HG02973 (cell line): ENCODE measurements at regions not wholly inside any gene's neighbourhood (a gene's known extent, or its start where the extent isn't known, plus 50 kb on each side); places are given as distances from the start of the nearest gene placed in this dataset.

Experiments used
- ATAC-seq: cut with Tn5 transposase; IDR thresholded peaks from one replicate; pipeline ENCODE4 v1.9.1; 2021; ENCODE audit warnings: moderate library complexity; ENCODE audit not compliant: unreplicated experiment

DNA sequence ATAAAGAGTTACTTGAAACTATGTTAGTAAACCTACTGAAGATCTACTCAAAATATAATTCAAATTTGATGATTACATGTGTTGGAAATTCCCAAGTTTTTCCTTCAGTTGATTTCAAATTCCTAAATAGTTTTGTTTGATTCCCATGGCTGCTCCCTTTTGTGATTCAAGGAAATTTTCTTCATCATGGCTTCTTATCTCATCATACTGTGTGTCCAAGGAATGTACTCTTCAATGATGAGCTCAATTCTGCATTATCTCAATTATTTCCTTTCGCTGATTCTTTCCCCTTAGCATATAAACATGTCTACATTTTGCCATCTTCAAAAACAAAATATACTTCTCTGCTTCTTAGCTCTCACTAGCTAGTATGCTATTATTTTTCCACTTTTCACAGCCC is 460.4 kb upstream of the NAALADL2 start:
- no peak for ATAC-seq

DNA sequence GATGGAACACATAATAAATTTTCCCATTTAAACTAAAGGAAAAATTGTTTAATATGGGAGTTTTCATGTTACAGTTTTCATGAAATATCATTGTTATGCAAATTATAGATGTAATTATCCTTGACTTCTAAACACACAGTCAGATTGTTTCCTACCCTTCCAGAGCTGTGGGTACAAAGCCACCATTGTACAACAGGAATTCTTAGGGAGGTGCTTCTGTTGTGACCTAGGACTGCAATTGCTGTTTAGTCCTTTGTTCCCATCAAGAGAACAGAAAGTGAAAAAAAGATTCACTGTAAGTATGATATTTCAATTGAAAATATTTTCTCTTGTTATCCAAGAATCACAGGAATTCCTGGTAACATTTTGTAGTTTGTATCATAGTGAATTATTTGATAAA is 455.3 kb upstream of the NAALADL2 start:
- no peak for ATAC-seq

DNA sequence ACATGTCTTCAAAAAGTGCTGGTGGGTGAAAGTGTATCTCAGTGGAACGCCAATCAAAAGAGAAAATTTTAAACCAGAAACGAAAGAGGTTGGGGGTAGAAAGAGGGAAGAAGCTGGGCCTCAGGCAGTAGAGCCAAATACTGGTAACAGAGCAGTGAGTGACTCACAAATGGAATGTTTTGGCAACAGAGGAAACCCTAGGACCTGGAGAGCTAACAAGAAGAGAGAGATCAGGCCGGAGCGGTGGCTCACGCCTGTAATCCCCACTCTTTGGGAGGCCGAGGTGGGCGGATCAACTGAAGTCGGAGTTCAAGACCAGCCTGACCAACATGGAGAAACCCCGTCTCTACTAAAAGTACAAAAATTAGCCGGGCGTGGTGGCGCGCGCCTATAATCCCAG is 450.8 kb upstream of the NAALADL2 start:
- no peak for ATAC-seq

DNA sequence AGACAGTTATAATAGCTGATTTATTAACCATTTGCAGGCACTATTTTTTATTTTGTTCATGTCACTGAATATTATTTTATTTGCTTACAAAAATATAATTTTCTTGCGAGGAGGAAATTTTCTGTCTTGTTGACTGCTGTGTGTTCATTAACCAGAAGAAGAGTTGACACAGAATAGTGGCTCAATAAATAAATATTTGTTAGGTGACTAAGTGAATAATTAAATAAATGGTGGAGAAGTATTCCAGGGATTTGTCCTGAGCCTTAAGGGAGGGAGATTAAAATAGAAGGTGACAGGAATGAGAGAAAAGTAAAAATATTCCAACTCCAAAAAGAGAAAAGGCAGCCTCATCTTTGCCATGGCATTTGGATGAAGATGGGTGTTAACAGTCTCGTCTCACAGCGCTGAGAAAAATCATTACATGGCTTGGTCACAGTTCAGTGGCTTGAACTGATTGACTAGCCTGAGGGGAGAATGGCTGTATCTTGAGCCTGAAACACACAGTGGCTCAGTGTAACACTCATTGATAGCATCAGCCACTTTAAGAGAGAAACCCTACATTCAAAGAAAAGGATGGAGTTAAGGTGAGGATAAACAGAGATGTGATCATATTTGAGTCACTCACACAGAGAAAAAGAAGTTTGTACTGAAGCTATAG is 449.9 kb upstream of the NAALADL2 start:
- no peak for ATAC-seq

DNA sequence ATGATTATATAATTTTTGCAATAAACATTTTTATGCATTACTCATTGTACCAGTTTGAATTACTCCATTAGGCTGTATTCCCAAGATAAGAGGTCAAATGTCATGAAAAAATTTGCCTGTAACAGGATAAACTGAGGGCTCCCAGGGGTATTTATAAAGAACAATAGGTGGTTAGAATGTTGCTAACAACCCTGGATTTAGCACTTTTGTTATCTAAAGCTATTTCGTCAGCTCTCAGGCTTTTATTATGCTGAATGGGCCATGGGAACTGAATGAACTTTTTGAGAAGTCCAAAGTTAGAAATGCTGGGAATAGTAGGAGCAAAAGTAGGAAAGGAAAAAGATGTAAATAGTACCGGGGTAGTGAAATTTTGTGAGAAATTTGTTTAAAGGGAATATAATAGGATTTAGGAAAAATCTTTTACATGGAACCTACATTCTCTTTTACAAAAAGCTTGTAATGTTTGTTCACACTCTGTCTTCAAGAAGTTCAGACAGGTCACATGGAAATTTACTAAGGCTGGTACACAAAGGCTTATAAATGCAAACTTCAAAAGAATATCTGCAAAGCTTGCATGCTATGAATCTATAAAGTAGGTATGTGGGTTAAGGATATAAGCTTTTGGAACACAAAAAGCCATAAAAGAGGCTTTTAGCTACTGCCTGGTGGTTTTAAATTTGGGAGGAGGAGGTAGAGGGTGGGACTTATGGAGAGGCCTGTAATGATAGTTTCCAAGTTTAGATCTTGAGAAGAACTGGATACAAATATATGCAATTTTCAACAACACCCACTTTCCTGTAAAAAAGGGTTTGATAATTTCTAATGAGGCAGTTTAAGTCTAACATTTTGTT is 445.8 kb upstream of the NAALADL2 start:
- no peak for ATAC-seq

DNA sequence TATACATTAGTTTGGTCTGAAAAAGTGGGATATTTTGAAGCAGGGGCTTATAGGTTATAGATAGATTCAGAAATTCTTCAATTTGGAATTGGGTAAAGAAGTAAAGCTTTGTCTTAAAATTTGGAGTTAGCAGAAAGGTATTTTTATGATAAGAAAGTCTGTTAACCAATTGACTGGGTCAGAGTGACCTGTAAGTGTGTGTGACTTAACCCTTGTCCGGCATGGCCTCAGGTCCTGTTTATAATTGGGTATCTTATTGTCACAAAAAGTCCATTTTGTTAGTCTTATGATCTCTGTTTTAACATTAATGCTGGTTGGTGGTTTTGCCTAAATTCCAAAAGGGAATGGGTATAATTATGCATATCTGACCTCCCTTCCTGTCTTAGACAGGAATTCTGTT is 444.2 kb upstream of the NAALADL2 start:
- ATAC-seq: no peak

DNA sequence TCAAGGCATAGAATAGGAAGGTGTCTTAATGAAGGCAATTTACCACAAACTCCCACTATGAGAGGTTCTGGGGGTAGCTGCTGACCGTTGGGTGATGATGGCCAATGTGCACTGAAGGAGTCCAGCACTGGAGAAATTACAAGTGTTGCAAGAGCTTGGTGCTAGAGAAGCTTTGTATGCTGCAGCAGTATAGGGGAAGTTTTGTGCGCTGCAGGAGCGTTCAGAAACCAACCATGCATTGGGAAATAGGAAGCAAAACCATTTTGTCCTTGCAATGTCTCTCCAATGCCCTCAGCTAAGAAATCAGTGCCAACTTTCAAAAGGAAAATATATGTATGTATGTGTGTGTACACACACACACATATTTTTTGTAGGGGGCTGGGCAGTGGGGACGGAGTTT is 441.6 kb upstream of the NAALADL2 start:
- no peak for ATAC-seq

DNA sequence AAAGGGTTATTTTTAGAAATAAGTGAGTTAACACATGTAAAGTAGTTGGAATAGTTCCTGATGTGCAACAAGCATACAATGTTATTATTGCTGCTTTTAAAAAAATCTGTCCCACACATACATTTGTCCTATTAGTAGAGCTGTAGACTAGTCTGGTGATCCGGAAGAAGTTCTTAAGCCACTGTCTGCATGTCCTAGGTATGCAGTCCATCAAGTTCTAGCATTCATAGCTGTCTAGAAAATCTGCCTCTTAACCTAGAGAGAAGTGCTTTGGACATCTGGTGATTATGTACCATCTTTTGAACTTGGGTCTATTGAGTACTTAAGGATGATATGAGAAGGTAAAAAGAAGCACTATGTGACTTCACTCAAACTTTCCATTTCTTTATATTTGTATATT is 439.9 kb upstream of the NAALADL2 start:
- no peak for ATAC-seq

DNA sequence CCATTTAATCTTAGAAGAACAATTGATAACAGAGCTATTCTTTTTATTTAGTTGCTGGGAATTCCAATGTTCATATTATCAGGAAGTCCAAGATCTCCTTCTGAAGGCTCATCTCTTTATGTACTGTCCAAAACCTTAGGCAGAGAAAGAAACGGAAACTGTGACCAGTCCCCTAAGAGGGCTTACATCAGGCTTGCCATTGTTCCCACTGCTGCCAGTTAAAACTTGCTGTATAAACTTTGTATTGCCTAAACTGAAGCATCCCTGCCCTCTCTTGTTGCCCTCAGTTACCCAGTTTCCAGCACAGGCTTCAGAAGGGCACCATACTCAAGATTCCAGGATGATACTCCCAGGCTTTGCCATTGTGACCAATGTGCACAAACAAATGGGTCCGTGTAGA is 435.2 kb upstream of the NAALADL2 start:
- ATAC-seq: no peak

DNA sequence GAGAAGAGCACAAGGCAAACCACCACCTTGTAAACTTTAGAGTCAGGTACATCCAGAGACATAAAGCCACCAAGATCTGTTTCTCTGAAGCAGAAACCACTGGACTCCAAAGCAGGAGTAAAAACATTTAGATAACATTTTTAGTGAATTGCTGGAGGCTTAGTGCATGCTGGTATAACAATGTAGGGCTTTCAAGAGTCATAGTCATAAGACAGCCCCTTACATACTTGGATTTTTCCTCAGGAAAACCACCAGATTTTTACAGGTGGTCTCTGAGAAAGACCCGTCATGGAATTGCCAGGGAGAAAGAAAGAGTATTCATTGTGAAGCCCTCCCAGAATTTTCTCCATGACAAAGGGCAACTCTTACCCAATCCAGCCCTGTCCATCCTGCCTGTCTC is 434.5 kb upstream of the NAALADL2 start:
- no peak for ATAC-seq

DNA sequence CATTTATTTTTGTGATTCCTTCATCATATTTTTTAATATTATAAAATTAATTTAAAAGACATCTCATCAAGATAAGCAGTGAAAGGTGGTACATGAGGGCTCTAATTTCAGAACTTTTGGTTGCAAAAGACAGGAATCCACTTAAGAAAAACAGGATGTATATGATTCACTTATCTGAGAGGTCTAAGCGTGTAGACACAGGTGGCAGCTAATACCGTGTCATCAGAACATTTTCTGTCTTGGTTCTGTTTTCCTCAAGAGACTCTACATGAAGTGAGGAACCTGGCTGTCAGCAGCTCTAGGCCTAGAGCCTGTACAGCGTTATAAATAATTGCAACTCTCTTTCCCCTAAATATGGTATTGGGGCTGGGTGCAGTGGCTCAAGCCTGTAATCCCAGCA is 433.7 kb upstream of the NAALADL2 start:
- ATAC-seq: no peak

DNA sequence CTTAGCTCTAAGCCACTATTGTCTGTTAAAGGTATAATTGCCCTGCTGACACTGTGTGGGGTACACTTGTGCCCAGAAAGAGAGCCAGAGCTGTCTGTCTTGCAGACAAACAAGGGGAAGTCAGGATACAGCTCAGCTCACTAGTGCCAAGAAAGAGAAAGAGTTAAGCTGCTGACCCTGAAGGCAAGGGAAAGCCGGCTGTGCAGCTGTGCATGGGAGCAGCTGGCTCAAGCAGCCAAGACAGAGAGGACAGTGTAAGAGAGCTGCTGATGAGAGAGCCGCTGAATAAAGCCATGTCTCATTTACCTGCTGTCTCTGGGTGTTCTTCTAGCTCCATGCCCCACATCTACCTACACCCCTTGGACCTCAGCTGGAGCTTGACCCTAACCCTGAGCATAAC is 428.1 kb upstream of the NAALADL2 start:
- ATAC-seq: no peak

DNA sequence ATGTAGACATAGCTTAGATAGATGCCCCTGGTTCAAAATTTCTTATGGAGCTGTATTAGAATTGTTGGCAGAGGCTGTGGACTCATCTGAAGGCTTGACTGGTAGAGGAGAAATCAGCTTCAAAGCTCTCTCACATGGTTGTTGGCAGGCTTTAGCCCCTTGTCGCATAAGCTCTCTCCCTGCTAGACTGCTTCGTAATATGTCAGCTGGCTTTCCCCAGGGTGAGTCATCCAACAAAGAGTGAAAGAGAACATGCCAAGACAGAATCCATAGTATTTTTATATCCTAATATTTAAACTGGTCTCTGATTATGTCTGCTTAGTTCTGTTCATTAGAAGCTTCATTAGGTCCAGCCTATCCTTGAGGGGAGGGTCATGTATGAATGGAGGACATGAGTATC is 427.4 kb upstream of the NAALADL2 start:
- ATAC-seq: no peak

DNA sequence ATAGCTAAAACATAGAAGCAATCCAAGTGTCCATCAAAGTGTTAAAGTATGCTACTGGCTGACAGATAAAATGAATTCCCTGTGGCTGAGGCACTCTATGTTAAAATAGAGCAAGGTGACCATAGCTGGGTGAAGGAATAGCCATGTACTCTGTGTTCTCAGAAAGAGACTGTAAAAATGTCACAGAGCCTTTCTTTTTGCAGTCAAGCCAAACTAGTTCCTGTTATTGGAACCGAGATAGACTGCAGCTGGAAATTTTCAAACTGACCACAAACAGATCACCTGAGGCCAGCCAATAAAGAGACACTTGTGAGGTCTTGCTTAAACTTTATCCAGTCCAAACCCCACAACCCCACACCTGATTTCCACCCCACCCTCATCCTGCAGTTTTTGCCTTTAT is 422.8 kb upstream of the NAALADL2 start:
- no peak for ATAC-seq

DNA sequence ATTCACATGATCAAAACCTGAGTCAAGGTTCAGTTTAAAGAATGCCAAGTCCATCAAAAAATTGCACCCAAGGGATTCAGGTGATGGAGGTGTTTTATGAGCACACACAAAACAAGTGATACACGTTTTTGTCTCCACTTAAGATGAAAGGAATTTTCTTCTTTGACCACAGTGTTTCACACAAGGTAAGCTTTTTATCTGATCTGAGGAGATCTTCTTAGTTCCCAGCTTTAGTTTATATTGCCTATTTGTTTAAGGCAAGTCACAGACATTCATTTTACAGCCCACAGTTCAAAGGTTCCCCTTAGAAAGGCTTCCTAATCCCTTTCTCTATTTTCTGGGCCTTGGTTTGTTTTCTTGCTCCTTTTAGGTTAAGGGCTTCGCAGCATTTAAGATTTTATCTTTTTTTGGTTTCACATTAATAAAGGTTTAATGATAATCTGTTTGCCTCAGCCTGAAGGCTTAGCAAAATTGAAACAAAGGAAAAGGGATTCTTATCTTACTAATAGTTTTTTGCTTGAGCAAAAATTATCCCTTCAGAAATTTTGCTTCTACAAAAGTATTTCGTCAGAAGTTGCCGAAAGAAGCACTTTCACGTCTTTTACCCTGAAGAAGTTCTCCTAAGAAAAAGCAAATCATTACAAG is 420.5 kb upstream of the NAALADL2 start:
- ATAC-seq: no peak

DNA sequence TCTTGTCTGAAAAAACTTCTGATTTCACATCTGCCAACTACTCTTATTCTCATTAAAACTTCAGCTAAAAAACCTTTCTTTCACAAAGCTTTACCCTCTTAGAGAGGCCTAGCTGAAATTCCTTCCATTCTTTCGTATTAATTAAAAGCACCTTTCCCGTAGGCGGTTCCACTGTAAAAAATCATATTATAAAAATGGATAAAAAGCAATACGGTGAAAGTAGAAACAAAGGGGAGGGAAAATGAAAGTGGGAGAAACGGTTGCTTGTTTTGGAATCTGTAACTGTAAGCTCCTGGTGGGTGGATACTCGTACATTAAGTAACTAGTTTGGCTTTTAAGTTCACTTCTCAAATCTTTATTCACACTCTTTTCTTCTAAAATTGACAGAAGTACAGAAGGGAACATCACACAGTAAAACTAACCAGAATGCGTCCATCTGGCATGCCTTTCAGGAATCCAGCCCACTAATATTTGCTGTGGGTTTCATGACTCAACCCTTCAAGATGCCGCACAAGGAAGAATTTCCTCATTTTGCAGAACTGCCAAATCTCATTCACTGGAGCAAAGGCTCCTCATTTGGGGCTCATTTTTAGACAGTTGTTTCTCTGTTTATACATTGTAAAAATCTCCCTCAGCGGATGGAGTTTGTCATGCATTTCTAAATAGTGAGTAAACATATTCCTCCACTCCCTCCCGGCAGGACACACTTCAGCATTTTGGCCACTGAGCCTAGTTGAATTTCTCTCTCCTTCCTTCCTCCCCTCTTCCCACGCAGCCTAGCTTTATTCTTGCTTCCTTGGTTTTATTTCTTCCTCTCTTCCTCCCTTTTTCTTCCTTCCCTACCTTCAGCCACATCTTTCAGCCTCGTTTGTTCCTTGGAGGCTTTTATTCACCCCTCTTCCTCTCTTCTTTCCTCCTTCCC is 419.5 kb upstream of the NAALADL2 start:
- ATAC-seq: no peak

DNA sequence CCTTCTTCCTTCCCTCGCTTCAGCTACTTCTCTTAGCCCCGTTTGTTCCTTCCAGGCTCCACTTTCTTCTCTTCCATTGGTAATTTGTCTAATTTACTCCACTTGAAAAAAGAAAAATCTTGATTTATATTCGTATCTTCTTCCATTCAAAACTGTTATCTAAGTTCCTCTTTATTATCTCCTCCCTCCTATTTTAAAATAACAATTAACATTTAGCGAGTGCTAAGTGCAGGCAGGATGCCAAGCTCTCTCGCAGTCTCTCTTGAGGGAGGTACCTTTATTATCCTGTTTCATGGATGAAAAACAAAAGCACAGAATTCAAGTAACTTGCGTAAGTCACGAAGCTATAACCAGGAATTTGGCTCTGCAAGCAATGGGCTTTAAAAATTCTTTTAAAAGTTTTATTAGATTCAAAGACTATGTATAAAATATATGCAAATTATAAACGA is 418.9 kb upstream of the NAALADL2 start:
- ATAC-seq: no peak

DNA sequence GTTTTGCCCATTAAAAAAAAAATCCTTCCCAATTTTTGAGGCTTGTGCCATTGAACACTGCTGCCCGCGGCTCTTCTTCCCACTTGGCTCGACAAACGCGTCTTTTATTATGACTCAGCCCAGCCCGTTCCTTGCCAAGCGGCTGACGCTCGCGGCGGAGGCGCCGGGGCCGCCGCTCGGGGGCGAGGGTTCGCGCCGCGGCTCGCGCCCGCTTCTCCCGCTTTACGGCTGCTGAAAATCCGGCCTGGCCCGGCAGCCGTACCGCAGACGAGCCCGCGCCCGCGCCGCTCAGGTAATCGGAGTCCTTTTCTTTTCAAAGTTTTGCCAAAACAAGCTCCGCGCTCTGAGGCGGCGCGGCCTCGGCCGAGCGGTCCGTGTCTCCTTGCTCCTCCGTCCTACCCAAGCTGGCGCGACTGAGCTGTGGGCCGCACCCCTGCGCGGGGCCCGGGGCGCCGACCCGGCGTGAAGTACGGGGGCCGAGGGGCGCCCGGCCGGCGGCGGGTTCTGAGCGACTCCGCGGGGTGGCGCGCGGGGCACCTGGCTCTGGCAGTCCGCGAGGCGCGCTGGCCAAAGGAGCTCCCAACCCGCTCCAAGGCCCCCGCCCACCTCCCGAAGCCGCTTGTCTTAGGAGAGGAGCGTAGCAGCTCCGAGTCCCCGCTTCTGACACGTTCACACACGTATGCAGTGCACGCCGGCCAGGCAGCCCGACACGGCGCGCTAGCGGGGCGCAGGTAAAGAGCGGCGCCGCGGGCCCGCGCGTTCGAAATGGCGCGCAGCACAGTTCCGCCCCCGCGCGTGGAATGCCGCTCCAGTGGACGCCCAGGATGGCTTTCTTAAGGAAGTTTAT is 418.2 kb upstream of the NAALADL2 start:
- ATAC-seq: peak; percentile 68

DNA sequence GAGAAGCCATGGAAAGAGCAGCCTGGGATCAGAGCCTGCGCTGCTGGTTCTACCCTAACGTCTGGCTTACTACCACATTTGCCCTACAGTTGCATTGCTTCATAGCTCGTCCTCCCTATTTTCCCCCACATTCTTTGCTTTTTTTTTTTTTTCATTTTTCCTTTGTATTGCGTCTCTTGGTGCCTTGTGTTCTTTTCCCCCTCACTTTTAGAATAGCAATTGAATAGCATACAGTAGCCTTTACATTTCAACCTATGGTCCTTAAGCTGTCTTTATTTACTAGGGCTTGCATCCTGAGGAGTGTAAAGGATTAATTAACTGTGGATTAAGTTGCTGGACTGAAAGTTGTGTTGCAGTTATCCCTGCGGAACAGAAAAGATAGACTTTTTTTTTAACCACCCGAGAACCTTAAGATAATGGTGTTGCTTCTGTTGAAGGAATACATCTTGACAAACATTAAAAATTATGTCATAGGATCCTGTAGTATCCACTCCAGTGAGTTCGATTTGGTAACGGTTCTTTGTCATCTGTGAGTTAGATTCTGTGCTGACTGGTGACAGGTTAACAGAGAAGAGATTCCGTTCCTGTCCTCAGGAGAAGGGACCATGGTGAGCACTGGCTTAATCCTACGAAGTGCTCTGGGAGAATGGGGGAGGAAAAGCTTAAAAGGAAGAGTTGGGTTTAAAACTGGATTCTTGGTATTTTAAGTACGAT is 417.4 kb upstream of the NAALADL2 start:
- no peak for ATAC-seq

DNA sequence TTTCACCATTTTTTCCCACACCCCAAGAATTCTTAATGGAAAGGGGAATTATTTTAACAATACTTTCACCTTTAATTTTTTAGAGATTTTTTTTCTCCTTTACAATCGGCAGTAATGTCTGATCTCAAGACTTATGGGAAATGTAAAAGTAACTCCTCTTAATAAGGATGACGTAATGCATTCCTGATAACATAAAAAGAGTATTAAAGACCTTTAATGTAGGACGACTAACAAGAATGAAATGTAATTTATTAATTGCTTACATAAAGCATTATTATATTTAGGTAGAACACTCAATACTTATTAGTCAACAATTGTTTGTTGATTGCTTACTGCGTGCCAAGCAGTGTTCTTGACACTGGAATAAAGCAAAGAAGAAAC is 416.8 kb upstream of the NAALADL2 start:
- no peak for ATAC-seq
